ENCODE measurements at regions not wholly inside any gene's neighbourhood (a gene's known extent, or its start where the extent isn't known, plus 50 kb on each side); places are given as distances from the start of the nearest gene placed in this dataset.

DNA sequence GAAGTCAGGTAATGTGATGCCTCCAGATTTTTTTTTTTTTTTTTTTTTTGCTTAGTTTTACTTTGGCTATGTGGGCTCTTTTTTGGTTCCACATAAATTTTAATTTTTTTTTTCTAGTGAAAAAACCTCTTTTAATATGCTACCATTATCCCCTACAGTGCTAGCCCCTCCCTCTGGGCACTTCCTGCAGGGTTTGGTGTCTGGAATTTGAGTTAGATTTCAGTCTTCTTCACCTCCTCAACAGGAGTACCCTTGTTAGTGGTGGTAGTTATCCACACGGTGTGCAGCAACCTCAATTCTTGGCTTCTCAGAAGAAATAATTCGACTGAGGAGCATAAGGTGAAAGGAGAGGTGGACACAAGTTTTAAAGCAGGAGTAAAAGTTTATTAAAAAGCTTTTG is 128.8 kb upstream of the SYNCRIP start:
- TF ChIP-seq, protein P1, sequence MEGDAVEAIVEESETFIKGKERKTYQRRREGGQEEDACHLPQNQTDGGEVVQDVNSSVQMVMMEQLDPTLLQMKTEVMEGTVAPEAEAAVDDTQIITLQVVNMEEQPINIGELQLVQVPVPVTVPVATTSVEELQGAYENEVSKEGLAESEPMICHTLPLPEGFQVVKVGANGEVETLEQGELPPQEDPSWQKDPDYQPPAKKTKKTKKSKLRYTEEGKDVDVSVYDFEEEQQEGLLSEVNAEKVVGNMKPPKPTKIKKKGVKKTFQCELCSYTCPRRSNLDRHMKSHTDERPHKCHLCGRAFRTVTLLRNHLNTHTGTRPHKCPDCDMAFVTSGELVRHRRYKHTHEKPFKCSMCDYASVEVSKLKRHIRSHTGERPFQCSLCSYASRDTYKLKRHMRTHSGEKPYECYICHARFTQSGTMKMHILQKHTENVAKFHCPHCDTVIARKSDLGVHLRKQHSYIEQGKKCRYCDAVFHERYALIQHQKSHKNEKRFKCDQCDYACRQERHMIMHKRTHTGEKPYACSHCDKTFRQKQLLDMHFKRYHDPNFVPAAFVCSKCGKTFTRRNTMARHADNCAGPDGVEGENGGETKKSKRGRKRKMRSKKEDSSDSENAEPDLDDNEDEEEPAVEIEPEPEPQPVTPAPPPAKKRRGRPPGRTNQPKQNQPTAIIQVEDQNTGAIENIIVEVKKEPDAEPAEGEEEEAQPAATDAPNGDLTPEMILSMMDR (conservative IDR thresholded peaks at IDR 0.05; ENCODE audit: low read depth, low read length): no peak
- TF ChIP-seq EZH2 (IDR thresholded peaks at IDR 0.05; ENCODE audit: low read length, unreplicated experiment): no peak

Measured in PC-3 (cell line).